Epithelial cell of esophagus (primary cell): ENCODE measurements at regions not wholly inside any gene's neighbourhood (a gene's known extent, or its start where the extent isn't known, plus 50 kb on each side); places are given as distances from the start of the nearest gene placed in this dataset.

Experiments
- DNase-seq: peaks from one replicate; pipeline ENCODE4 v3.0.0; 2010; ENCODE audit warnings: low read depth
- H3K4me3 ChIP-seq: 2 replicates; pipeline ENCODE4 v1.5.1; 2011; ENCODE audit warnings: mild to moderate bottlenecking, low read length, control low read depth
- TF ChIP-seq, protein P1 (sequence below): IDR thresholded peaks from 2 replicates; pipeline ENCODE4 v1.5.1; 2011; ENCODE audit warnings: low read depth, mild to moderate bottlenecking, low read length, control low read depth, inconsistent platforms; ENCODE audit not compliant: insufficient read depth; ENCODE audit errors: missing control alignments

DNA sequence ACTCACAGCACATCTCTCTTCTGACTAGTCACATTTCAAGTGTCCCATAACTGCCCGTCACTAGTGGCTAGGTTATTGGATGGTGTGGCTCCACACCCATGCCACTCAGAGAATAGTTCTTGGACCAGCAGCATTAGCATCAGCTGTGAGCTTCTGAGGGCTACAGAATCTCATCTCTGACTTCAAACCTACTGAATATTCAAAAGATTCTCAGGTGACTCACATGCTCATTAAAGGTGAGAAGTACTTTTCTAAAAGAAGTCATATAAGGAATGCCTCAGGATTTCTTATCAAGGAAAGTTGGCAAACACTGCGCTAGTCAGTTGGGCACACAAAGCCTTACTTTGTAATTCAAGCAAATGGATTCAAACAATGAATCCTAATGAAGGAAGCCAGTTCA, 305.0 kb upstream of the CDH12 start:
- TF ChIP-seq, protein P1, sequence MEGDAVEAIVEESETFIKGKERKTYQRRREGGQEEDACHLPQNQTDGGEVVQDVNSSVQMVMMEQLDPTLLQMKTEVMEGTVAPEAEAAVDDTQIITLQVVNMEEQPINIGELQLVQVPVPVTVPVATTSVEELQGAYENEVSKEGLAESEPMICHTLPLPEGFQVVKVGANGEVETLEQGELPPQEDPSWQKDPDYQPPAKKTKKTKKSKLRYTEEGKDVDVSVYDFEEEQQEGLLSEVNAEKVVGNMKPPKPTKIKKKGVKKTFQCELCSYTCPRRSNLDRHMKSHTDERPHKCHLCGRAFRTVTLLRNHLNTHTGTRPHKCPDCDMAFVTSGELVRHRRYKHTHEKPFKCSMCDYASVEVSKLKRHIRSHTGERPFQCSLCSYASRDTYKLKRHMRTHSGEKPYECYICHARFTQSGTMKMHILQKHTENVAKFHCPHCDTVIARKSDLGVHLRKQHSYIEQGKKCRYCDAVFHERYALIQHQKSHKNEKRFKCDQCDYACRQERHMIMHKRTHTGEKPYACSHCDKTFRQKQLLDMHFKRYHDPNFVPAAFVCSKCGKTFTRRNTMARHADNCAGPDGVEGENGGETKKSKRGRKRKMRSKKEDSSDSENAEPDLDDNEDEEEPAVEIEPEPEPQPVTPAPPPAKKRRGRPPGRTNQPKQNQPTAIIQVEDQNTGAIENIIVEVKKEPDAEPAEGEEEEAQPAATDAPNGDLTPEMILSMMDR = no peak
- no peak overlapping the region for H3K4me3 ChIP-seq
- no peak for DNase-seq

GRCh38 chr5:23157716-23158115, 304.6 kb upstream of the CDH12 start:
- no peak for DNase-seq
- TF ChIP-seq, protein P1 = no peak
- H3K4me3 ChIP-seq = no peak overlapping the region

DNA sequence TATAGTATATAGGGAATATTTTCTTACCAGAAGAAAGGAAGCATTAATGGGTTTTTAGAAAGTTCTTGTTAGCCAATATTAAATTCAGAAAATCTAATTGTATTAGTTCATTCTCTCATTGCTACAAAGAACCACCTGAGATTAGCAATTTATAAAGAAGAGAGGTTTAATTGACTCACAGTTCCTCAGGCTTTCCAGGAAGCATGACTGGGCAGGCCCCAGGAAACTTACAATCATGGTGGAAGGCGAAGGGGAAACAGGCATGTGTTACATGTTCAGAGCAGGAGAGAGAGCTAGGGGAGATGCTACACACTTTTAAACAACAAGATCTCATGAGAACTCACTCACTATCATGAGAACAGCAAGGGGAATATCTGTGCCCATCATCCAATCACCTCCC, 304.0 kb upstream of the CDH12 start:
- no peak overlapping the region for H3K4me3 ChIP-seq
- DNase-seq = peak; percentile 61
- TF ChIP-seq, protein P1 = no peak

GRCh38 chr5:23147625-23148024, 294.5 kb upstream of the CDH12 start:
- H3K4me3 ChIP-seq = no peak overlapping the region
- TF ChIP-seq, protein P1 = no peak
- DNase-seq = no peak

DNA sequence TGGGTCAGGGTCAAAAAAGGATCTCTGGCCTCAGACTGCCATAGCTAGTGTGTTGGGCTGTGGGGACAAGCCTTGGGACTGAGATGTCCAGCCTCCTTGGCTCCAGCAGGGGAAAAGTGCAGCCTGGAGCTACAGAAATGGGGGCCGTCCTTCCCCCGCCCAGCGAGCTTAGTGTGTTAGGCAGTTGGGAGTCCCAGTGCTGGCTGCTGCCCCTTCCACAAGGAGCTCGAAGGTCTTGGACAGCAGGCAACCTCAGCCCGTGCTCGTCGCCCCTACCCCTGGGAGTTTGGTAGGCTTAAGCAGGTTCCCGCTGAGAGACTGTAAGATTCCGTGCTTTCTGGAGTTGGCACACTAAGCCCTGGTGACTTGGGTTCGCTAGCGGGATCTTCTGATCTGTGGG, 293.0 kb upstream of the CDH12 start:
- DNase-seq = no peak
- H3K4me3 ChIP-seq = no peak overlapping the region
- TF ChIP-seq, protein P1 = no peak

DNA sequence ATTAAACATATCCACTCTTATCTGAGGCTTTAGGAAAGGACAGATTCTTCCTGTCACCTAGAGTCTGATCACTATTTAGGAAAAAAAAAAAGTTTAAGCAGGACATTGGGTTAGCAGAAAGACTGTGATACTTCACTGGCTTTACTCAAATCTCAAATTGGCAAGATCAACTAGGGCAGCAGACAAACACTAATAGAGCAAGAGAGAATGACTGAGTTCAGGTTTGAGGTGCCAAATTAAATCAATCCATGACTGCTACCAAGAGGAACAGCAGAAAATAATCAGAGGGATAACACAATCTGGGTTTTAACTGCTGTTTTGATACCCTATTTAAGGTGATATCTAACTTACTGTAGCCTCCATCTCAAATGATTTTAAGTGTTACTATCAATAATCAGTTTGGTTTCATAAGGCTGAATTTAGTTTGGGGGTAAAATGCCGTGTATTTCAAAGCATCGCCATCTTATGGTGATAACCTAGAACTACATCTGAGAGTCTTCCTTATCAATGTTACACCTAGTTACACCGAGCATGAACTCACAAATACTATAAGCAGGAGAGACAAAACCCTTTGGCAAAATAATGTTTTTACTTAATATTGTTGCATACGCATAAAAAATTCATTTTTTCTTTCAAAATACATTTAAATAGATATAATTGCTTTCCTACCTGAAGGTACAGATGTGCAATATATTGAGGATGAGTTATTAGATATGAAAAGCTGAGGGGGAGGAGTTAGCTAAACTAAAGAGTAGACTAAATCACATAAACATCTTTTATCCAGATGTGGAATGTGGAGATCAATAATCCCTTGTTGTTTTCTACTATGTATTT, 286.4 kb upstream of the CDH12 start:
- peak; percentile 43 for DNase-seq
- TF ChIP-seq, protein P1 = peak; percentile 59
- no peak overlapping the region for H3K4me3 ChIP-seq

DNA sequence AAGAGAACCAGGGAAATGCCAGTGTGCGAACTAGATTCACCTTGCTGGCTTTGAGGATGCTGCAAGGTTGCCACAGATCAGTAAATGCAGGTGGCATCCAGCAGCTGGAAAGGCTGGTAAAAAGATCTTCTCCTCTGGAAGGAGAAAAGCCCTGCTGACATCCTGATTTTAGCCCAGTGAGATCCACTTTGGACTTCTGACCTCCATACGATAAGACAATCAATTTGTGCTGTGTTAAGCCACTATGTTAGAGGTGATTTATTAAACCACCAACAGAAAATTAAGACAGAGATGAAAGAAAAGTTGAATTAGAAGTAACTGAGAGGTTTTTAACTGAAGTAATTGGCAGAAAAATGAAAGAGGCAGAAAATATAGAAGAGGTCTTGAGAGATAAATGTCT, 283.8 kb upstream of the CDH12 start:
- TF ChIP-seq, protein P1 = no peak
- no peak overlapping the region for H3K4me3 ChIP-seq
- no peak for DNase-seq
